ENCODE measurements at regions not wholly inside any gene's neighbourhood (a gene's known extent, or its start where the extent isn't known, plus 50 kb on each side); places are given as distances from the start of the nearest gene placed in this dataset.

DNA sequence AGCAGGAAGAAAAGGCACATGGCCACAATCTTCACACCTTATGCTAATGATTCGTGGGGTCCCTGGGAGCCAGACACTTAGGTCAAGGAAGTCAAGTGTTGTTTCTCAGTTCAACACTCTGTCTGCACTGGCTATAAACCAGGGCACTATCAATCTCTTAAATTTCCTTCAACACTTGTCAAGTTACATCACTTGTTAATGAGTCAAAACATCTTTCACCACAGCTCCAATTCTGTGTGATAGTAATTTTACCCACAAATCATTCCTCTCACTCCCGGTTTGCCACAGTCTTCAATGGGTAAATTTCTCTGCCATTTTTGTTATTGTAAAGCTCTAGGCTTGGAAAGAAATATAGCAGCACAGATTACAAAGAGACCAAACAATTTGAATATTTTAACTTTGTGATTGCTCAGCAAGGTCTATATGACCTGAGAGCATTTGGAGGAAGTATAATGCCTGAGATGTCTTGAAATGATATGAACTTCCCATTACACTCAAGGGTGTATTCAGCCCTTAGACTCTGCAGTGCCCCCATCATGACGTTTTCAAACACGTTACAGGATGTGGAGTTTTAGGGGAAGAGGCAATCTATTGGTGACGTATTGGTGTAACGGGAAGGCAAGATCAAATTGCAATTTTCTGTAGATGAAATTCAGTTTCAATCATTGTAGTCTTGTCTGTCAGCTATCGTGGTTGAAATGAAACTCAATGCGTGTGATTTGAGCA, 78.7 kb downstream of the ICOS start:
- TF ChIP-seq, protein P1, sequence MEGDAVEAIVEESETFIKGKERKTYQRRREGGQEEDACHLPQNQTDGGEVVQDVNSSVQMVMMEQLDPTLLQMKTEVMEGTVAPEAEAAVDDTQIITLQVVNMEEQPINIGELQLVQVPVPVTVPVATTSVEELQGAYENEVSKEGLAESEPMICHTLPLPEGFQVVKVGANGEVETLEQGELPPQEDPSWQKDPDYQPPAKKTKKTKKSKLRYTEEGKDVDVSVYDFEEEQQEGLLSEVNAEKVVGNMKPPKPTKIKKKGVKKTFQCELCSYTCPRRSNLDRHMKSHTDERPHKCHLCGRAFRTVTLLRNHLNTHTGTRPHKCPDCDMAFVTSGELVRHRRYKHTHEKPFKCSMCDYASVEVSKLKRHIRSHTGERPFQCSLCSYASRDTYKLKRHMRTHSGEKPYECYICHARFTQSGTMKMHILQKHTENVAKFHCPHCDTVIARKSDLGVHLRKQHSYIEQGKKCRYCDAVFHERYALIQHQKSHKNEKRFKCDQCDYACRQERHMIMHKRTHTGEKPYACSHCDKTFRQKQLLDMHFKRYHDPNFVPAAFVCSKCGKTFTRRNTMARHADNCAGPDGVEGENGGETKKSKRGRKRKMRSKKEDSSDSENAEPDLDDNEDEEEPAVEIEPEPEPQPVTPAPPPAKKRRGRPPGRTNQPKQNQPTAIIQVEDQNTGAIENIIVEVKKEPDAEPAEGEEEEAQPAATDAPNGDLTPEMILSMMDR (IDR thresholded peaks at IDR 0.05; ENCODE audit: low read depth, low read length, poor library complexity, severe bottlenecking) = no peak
- TF ChIP-seq EZH2phosphoT487 (IDR thresholded peaks at IDR 0.05; ENCODE audit: borderline replicate concordance, low read length) = no peak

Data from DOHH2 (cell line).